DMS79 treated with DMSO at 0.1 percent for 48 hours (cell line): ENCODE measurements at regions not wholly inside any gene's neighbourhood (a gene's known extent, or its start where the extent isn't known, plus 50 kb on each side); places are given as distances from the start of the nearest gene placed in this dataset.
"Not testable (repeated sequence)": the region's sequence is repeated elsewhere in the genome, so short reads cannot be mapped to it uniquely, and the experiment has no call there.

ENCODE experiments used
- DNase-seq: peaks from one replicate; lab custom pipeline; 2025; lab: John Stamatoyannopoulos, UW

DNA sequence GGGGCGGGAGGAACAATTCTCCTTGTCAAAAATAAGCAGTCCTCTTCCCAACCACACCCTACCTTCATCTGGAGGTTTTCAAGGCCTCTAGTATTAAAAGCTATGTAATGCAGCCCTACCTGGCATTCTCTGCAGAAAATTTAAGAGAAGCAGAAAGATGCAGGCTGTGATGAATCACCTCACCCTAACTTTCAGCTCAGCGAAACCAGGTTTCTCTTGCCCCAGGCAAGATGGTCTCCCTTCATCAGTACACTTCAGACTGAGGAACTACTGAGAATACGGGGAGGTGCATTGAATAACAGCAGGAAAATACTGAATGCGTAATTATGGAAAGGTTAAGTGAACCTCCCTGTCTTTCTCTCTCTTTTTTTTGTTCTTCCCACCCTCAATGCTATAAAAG, 437.6 kb upstream of the KLF12 start:
- DNase-seq: no peak

DNA sequence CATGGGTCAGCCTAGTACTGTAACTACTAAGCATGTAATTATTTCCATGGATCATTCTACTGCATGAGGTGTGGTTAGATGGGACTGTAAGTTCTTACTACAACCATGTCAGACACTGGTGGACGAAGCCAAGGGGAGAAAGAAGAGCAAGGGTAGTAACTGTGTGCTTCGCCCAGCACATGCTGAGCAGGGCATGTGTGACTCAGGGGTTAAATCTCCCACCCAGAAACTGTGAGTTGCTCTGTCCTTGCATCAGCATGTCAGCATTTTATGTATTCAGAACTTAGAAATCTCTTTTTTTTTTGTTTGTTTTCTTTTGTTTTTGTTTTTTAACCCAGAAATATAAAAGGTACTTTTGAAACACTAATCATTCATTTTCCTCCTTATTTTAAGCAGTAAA, 436.6 kb upstream of the KLF12 start:
- no peak for DNase-seq

- no peak for DNase-seq
Measured at GRCh38 chr13:74570046-74570445, 435.8 kb upstream of the KLF12 start.

- DNase-seq: no peak
Measured at GRCh38 chr13:74569251-74569650, 435.0 kb upstream of the KLF12 start.

DNA sequence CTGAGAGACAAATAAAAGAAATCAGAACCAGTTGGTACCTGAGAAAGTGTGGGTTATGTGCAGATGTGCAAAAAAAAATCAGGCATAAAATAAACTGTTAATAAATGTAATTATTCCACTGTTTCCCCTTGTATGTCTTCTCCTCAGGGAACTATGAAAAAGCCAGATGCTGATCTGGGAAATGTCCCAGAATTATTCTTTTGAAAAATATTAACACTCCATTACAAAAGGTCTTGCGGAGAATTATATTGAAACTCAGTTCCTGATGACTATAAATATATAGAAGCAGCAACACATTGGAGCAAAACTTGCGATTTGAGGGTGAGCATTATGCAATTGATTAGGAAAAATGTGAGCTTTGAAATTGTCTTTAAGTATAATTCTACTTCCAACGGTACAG, 433.3 kb upstream of the KLF12 start:
- no peak for DNase-seq

GRCh38 chr13:74562381-74562780, 428.2 kb upstream of the KLF12 start:
- no peak for DNase-seq

- DNase-seq: no peak
Measured at GRCh38 chr13:74561155-74561554, 427.0 kb upstream of the KLF12 start.

DNA sequence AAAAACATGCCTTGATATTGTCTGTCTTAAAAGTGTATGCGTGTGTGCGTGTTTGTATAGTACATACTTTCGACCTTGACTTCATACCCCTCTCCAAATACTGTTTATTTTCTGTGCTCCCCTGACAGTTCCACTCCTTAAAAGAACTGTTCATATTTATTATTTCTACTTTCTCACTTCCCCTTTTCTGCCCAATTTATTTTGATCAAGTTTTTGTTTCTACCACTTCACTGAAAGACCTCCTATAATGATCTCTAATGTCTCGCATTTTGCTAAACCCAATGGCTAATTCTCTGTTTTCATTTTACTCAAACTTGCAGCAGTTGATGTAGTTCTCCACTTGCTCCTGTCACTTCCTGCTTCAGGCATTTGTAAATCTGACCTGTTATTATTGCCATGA, 426.1 kb upstream of the KLF12 start:
- DNase-seq: no peak

GRCh38 chr13:74557870-74558269, 423.7 kb upstream of the KLF12 start:
- no peak for DNase-seq

DNA sequence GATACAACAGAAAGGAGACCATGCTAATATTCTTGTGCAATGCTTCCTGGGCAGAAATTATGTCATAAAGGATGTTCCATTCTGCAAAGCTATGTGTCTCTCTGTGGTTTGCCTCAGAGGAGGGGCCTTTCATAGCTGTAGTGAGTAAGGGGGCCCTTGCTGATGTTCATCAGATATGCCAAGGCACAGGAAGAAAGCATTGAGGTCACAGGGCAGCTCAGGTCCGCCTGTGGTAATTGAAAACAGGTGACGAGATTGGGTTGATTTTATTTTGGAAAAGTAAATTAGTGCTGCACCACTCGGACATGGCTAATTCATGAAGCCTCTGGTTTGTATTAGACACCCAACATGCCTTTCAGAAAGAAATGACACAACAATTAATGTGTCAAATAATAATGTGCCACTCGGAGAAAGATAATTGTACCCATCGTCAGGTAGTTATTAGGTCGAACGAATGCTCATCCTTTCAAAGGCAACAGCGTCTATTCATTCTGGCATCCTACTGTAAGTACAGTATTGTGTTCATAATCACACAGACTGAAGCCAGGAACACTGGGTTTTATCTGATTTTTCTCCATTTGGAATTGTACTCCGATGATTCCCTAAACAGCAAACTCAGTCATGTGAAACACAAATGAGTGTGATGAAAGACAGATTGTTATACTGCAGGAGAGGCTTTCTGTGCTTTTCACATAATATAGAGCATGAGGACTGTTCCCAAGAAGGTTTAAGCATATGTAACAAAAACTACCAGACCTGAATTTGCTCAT, 421.6 kb upstream of the KLF12 start:
- DNase-seq: no peak

DNA sequence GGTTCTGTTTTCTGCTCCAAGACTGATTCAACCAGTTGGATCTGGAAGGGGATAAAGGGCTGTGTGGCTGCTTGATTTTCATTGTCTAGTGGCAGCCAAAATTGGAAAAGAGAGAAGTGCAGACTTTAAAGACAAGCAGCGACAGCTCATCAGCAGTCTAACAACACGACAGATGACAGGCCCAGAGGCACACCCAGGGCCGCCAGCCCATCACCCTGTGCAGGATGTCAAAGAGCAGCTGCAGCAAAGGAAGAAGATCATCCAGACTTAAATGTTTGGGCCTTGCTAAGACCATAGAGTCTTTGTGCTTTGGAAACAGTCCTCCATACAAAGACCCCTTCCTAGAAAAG, 421.0 kb upstream of the KLF12 start:
- DNase-seq: no peak

DNA sequence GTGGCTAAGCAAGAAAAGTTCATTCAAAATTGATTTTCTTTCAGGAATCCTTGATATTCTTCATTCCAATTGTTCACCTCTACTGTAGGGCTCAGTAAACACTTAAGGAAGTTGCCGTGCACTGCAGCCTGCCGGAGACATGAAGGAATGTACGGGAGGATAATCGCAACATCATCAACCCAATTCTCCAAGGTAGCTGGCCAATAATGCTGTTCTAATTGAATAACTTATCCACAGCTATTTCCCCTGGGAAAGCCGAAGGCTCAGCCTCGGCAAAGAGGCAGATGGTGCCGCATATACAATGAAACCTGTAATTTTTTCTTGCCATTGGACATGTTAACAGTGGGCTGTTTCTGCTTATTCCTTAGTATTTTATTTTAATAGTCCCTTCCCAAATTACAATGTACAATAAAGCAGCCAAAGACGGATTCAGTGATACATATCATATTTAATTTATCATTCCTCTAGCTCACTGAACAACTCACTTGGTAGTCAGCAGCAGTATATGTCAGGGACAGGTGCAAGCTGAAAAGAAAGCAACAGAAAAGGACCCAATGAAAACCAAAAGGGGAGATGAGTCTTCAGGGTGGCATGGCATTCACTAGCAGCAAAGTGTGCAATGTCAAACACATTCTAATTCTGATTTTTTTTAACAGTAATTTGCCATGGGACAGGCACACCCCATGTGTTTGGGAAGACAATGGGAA, 420.5 kb upstream of the KLF12 start:
- DNase-seq: no peak

- no peak for DNase-seq
Measured at GRCh38 chr13:74550039-74550438, 415.8 kb upstream of the KLF12 start.

DNA sequence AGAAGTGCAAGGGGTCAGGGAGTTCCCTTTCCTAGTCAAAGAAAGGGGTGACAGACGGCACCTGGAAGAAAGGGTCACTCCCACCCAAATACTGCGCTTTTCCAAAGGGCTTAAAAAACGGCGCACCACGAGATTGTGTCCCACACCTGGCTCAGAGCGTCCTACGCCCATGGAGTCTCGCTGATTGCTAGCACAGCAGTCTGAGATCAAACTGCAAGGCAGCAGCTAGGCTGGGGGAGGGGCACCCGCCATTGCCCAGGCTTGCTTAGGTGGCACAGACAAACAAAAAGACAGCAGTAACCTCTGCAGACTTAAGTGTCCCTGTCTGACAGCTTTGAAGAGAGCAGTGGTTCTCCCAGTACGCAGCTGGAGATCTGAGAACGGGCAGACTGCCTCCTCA, 402.4 kb upstream of the KLF12 start:
- DNase-seq: not testable (repeated sequence)

- DNase-seq: no peak
Measured at GRCh38 chr13:74533226-74533625, 399.0 kb upstream of the KLF12 start.

DNA sequence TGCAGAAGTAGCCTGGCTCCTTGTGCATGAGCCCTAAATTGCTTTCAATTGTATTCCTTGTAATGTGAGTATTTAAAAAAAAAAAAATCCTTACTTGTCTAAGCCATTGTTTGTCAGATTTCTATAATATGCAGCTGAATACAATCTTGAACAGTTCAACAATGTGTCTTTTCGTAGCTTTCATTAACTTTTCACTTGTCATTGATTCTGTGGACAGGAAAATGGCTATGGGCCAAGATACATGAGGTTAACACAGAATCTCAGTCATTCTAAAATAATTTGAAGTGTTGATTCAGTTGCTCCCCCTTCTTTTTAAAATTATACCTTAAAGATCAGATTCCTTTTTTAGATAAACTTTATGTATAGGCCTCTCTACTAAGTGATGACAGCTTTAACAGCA, 395.8 kb upstream of the KLF12 start:
- no peak for DNase-seq

GRCh38 chr13:74528734-74529513, 394.7 kb upstream of the KLF12 start:
- no peak for DNase-seq

GRCh38 chr13:74523057-74523456, 388.9 kb upstream of the KLF12 start:
- no peak for DNase-seq

- DNase-seq: no peak
Measured at GRCh38 chr13:74511523-74511922, 377.3 kb upstream of the KLF12 start.

GRCh38 chr13:74487091-74487722, 353.0 kb upstream of the KLF12 start:
- no peak for DNase-seq

DNA sequence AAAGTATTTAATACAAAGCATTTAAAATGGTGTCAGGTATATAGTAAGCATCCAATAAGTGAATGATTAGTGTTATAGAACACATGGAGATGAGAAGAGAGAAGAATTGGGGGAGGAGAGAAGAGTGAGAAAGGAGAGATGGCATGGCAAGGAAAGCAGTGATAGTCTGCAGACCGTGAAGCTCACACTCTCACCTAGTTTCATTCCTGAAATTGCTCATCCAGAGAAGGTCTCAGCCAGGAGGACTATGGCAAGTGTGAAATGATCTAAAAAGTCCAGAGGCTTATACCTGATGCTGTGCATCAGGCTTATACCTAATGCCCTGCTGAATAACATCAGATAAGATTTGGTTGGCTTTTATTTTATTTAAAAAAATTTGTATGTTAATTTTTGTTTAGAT, 351.6 kb upstream of the KLF12 start:
- no peak for DNase-seq

DNA sequence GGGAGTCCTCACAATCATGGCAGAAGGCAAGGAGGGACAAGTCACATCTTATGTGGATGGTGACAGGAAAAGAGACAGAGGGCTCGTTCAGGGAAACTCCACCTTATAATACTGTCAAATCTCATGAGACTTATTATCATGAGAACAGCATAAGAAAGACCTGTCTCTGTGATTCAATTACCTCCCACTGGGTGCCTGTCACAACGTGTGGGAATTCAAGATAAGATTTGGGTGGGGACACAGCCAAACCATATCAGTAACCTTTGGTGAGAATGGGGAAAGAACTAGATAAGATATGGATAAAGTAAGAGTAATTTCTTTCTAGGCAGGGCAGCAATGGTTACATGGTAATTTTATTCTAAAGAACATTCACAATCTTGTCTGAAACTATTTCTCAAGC, 344.9 kb upstream of the KLF12 start:
- DNase-seq: no peak

GRCh38 chr13:74476788-74477187, 342.6 kb upstream of the KLF12 start:
- DNase-seq: no peak
